ENCODE measurements at regions not wholly inside any gene's neighbourhood (a gene's known extent, or its start where the extent isn't known, plus 50 kb on each side); places are given as distances from the start of the nearest gene placed in this dataset.

GRCh38 chr18:10343778-10344177 lies 110.7 kb upstream of the APCDD1 start:
- no peak for DNase-seq (ENCODE audit: low spot score)
- Histone ChIP-seq H3K9me3 (ENCODE audit: severe bottlenecking) (no peaks in the 10 kb centered on the region), H3K27me3 (ENCODE audit: insufficient read depth, poor library complexity, severe bottlenecking) (no peaks in the 10 kb centered on the region), H3K4me3 (ENCODE audit: severe bottlenecking) (no peak overlapping the region), H3K27ac (ENCODE audit: poor library complexity, severe bottlenecking) (no peak overlapping the region), H3K4me1 (ENCODE audit: insufficient read depth, poor library complexity, severe bottlenecking) (no peaks in the 10 kb centered on the region), H3K36me3 (ENCODE audit: low read depth) (no peaks in the 10 kb centered on the region)
- ATAC-seq (ENCODE audit: low read depth) = no peak
- no peak for TF ChIP-seq CTCF (IDR thresholded peaks at IDR 0.05; ENCODE audit: poor library complexity, severe bottlenecking)

GRCh38 chr18:10346749-10347415 lies 107.6 kb upstream of the APCDD1 start:
- no peak for TF ChIP-seq CTCF (IDR thresholded peaks at IDR 0.05; ENCODE audit: poor library complexity, severe bottlenecking)
- H3K4me1 ChIP-seq (ENCODE audit: insufficient read depth, poor library complexity, severe bottlenecking) = no peaks in the 10 kb centered on the region
- no peak for ATAC-seq (ENCODE audit: low read depth)

GRCh38 chr18:10349561-10349960 lies 104.9 kb upstream of the APCDD1 start:
- no peak for DNase-seq (ENCODE audit: low spot score)

More at GRCh38 chr18:10346749-10347415, 107.6 kb upstream of the APCDD1 start:
- DNase-seq (ENCODE audit: low spot score) = no peak
- Histone ChIP-seq H3K27ac (ENCODE audit: poor library complexity, severe bottlenecking) (no peak overlapping the region), H3K9me3 (ENCODE audit: severe bottlenecking) (no peaks in the 10 kb centered on the region), H3K36me3 (ENCODE audit: low read depth) (no peaks in the 10 kb centered on the region), H3K27me3 (ENCODE audit: insufficient read depth, poor library complexity, severe bottlenecking) (no peaks in the 10 kb centered on the region), H3K4me3 (ENCODE audit: severe bottlenecking) (no peak overlapping the region)

DNA sequence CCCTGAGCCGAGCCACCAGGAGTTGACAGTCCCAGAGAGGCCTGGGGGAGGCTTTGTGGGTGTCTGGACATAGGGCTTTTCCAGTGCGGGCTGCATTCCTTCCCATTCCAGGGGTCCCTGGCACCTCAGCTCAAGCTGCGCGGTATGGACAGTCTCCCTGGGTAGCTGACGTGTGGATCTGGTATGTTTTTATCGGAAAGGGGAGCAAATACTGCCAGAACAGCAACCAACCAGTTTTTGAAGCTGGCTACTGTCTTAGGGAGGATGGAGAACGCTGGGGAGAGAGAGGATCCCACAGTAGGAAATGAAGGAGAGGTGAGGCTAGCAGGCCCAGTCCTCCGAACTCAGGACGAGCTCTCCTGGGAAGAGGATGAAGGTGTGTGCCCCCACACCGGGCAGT lies 103.8 kb upstream of the APCDD1 start:
- DNase-seq (ENCODE audit: low spot score) (no peak), ATAC-seq (ENCODE audit: low read depth) (no peak)
- no peak for TF ChIP-seq CTCF (IDR thresholded peaks at IDR 0.05; ENCODE audit: poor library complexity, severe bottlenecking)
- Histone ChIP-seq H3K4me1 (ENCODE audit: insufficient read depth, poor library complexity, severe bottlenecking) (no peaks in the 10 kb centered on the region), H3K4me3 (ENCODE audit: severe bottlenecking) (no peak overlapping the region), H3K36me3 (ENCODE audit: low read depth) (no peaks in the 10 kb centered on the region), H3K27me3 (ENCODE audit: insufficient read depth, poor library complexity, severe bottlenecking) (no peaks in the 10 kb centered on the region), H3K9me3 (ENCODE audit: severe bottlenecking) (no peaks in the 10 kb centered on the region), H3K27ac (ENCODE audit: poor library complexity, severe bottlenecking) (no peak overlapping the region)

More at GRCh38 chr18:10349561-10349960, 104.9 kb upstream of the APCDD1 start:
- H3K36me3 ChIP-seq (ENCODE audit: low read depth) = no peaks in the 10 kb centered on the region
- H3K27me3 ChIP-seq (ENCODE audit: insufficient read depth, poor library complexity, severe bottlenecking) = no peaks in the 10 kb centered on the region
- H3K27ac ChIP-seq (ENCODE audit: poor library complexity, severe bottlenecking) = no peak overlapping the region
- H3K4me3 ChIP-seq (ENCODE audit: severe bottlenecking) = no peak overlapping the region
- H3K9me3 ChIP-seq (ENCODE audit: severe bottlenecking) = no peaks in the 10 kb centered on the region
- TF ChIP-seq CTCF (IDR thresholded peaks at IDR 0.05; ENCODE audit: poor library complexity, severe bottlenecking) = no peak
- H3K4me1 ChIP-seq (ENCODE audit: insufficient read depth, poor library complexity, severe bottlenecking) = no peaks in the 10 kb centered on the region
- no peak for ATAC-seq (ENCODE audit: low read depth)

DNA sequence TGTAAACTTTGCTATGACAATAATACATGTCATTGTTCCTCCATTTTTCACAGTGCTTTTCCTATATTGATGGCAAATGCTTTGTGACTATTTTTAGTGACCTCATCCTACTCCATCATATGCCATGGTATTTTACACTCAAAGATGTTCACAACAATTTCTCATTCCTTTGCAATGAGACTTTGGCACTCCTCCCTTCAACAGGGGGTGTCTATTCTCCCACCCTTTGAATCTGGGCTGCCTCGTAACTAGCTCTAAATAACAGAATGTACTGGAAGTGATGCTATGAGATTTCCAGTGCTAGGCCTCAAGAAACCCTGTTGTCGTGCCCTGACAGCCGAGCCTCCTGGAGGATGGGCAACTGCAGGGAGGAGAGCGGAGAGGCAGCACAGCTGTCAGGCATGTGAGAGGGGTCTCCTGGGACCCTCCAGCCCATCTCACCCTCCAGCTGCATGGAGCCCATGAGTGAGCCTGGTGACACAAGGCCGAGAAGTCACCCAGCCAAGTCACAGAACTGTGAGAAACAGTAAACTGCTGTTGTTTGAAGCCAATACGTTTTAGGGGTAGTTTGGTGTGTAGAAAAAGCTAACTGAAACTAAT lies 103.1 kb upstream of the APCDD1 start:
- Histone ChIP-seq H3K27me3 (ENCODE audit: insufficient read depth, poor library complexity, severe bottlenecking) (no peaks in the 10 kb centered on the region), H3K4me1 (ENCODE audit: insufficient read depth, poor library complexity, severe bottlenecking) (no peaks in the 10 kb centered on the region), H3K36me3 (ENCODE audit: low read depth) (no peaks in the 10 kb centered on the region), H3K4me3 (ENCODE audit: severe bottlenecking) (no peak overlapping the region), H3K27ac (ENCODE audit: poor library complexity, severe bottlenecking) (no peak overlapping the region), H3K9me3 (ENCODE audit: severe bottlenecking) (no peaks in the 10 kb centered on the region)
- DNase-seq (ENCODE audit: low spot score) = no peak
- no peak for TF ChIP-seq CTCF (IDR thresholded peaks at IDR 0.05; ENCODE audit: poor library complexity, severe bottlenecking)
- ATAC-seq (ENCODE audit: low read depth) = no peak

Data from RWPE2 (cell line).